ENCODE measurements at regions not wholly inside any gene's neighbourhood (a gene's known extent, or its start where the extent isn't known, plus 50 kb on each side); places are given as distances from the start of the nearest gene placed in this dataset.

DNA sequence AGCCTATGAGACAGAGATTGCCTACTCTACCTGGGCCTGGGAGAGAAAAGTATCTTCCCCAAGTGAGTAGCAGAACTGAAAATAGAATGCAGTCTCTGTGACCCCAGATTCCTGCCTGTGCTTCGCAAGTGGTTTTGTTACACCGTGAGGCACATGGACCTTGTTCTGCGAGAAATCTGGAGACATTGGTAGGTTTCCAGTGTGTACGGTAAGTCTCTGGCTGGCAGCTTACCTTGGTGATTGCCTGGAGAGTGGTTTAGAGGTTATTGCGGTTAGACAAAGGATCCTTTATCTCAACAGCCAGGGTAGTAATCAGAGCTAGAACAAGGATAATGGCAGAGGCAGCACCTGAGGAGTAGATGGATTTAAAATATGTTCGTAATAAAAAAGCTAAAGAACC is 606.0 kb upstream of the GCFC2 start:
- TF ChIP-seq, protein P1, sequence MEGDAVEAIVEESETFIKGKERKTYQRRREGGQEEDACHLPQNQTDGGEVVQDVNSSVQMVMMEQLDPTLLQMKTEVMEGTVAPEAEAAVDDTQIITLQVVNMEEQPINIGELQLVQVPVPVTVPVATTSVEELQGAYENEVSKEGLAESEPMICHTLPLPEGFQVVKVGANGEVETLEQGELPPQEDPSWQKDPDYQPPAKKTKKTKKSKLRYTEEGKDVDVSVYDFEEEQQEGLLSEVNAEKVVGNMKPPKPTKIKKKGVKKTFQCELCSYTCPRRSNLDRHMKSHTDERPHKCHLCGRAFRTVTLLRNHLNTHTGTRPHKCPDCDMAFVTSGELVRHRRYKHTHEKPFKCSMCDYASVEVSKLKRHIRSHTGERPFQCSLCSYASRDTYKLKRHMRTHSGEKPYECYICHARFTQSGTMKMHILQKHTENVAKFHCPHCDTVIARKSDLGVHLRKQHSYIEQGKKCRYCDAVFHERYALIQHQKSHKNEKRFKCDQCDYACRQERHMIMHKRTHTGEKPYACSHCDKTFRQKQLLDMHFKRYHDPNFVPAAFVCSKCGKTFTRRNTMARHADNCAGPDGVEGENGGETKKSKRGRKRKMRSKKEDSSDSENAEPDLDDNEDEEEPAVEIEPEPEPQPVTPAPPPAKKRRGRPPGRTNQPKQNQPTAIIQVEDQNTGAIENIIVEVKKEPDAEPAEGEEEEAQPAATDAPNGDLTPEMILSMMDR (conservative IDR thresholded peaks at IDR 0.05 in 1 of 2, IDR thresholded peaks at IDR 0.05 in 1 of 2; ENCODE audit: low read depth in 1 of 2, low read length in 2 of 2), result no peak
- no peak for TF ChIP-seq EZH2 (IDR thresholded peaks at IDR 0.05; ENCODE audit: low read length, missing control alignments)
